HepG2 (cell line): ENCODE measurements at regions not wholly inside any gene's neighbourhood (a gene's known extent, or its start where the extent isn't known, plus 50 kb on each side); places are given as distances from the start of the nearest gene placed in this dataset.

ENCODE experiments used
- ATAC-seq: fragments of 200-7000 bp; cut with Tn5 transposase; 3 replicates; pipeline ENCODE4 v1.9.1; 2020; ENCODE audit warnings: mild to moderate bottlenecking, moderate library complexity
- BruUV-seq: library from RNA; stranded (reverse); fragments of 400-500 nt; replicated peaks from 2 replicates; lab custom pipeline; 2021; lab: Mats Ljungman, UMichigan
- CTCF ChIA-PET: fragments of 300-600 bp; formaldehyde crosslinking; extraction: SDS; loops from one replicate; lab custom pipeline; 2021; ENCODE audit warnings: low total read pairs, inconsistent platforms, low intra/inter-chr PET ratio; lab: Yijun Ruan, JAX
- POLR2A ChIA-PET: fragments of 350-600 bp; sonication (Branson Sonifier 250); formaldehyde crosslinking; loops from one replicate; lab custom pipeline; 2020; ENCODE audit warnings: antibody characterized with exemption, inconsistent platforms; lab: Yijun Ruan, JAX
- DNase-seq: peaks from one replicate; pipeline ENCODE4 v3.0.0-alpha.2; 2015; ENCODE audit warnings: low spot score
- FAIRE-seq: peaks from 3 replicates; lab custom pipeline; 2011; peaks lifted over from hg19 to GRCh38; lab: Jason Lieb, UNC
- H2AFZ ChIP-seq: one replicate; pipeline ENCODE4 v1.6.1; 2011; ENCODE audit warnings: low read length, inconsistent platforms
- H3K27ac ChIP-seq: fragments of 300-600 bp; 3 replicates; pipeline ENCODE4 v1.8.0; 2011; ENCODE audit warnings: mixed run types, mild to moderate bottlenecking, mixed read lengths, low read length, inconsistent platforms; ENCODE audit not compliant: insufficient read depth; ENCODE audit errors: extremely low read length
- H3K27me3 ChIP-seq, 2 experiments: fragments of 200-600 bp in 1 of 2; 2 replicates in 1 of 2; 3 replicates in 1 of 2; pipeline versions ENCODE4 v1.6.0 to v1.8.0; 2011; ENCODE audit warnings: low read length in 2 of 2, mild to moderate bottlenecking in 2 of 2, moderate library complexity in 2 of 2, inconsistent platforms in 1 of 2; ENCODE audit not compliant: insufficient read depth in 2 of 2, control insufficient read depth in 1 of 2
- H3K36me3 ChIP-seq, 2 experiments: fragments of 200-600 bp in 1 of 2; replicated peaks in 1 of 2; 2 replicates in 1 of 2; 3 replicates in 1 of 2; pipeline versions ENCODE4 v1.5.1 to v1.8.0; 2011; ENCODE audit warnings: low read length in 2 of 2, inconsistent platforms in 1 of 2; ENCODE audit not compliant: insufficient read depth in 2 of 2, control insufficient read depth in 1 of 2
- H3K4me1 ChIP-seq: 2 replicates; pipeline ENCODE4 v1.5.1; 2012; ENCODE audit warnings: low read length, inconsistent platforms; ENCODE audit not compliant: insufficient read depth
- H3K4me2 ChIP-seq: 2 replicates; pipeline ENCODE4 v1.6.0; 2011; ENCODE audit warnings: low read depth, low read length, inconsistent platforms
- H3K4me3 ChIP-seq, 3 experiments: fragments of 200-600 bp in 1 of 3; sonication (generic), shearing (Covaris generic) in 1 of 3; replicated peaks in 1 of 3; 2 replicates each; pipeline ENCODE4 v1.5.1; 2011 to 2016; ENCODE audit warnings: low read length in 3 of 3, inconsistent platforms in 2 of 3, low read depth in 2 of 3, mild to moderate bottlenecking in 2 of 3, control low read depth in 1 of 3, mixed read lengths in 1 of 3; ENCODE audit not compliant: insufficient read depth in 1 of 3
- H3K79me2 ChIP-seq: one replicate; pipeline ENCODE4 v1.6.1; 2011; ENCODE audit warnings: low read length, inconsistent platforms; ENCODE audit not compliant: insufficient read depth
- H3K9ac ChIP-seq: 2 replicates; pipeline ENCODE4 v1.6.0; 2011; ENCODE audit warnings: mild to moderate bottlenecking, low read depth, low read length, inconsistent platforms; ENCODE audit not compliant: insufficient read depth
- H3K9me3 ChIP-seq: 2 replicates; pipeline ENCODE4 v1.5.1; 2012; ENCODE audit warnings: mild to moderate bottlenecking, low read length
- H4K20me1 ChIP-seq: 2 replicates; pipeline ENCODE4 v1.6.0; 2011; ENCODE audit warnings: inconsistent platforms, mild to moderate bottlenecking, low read length, moderate library complexity; ENCODE audit not compliant: insufficient read depth
- CENPX ChIP-seq: sonication (generic); formaldehyde crosslinking; IDR thresholded peaks from 2 replicates; pipeline ENCODE4 v1.9.0; 2021; ENCODE audit warnings: mild to moderate bottlenecking, missing genetic modification reagents, moderate library complexity
- DNMT1 ChIP-seq: sonication (generic); formaldehyde crosslinking; IDR thresholded peaks from 2 replicates; pipeline ENCODE4 v1.5.1; 2020; ENCODE audit warnings: mild to moderate bottlenecking, missing genetic modification reagents
- FLYWCH1 ChIP-seq: sonication (generic); formaldehyde crosslinking; IDR thresholded peaks from 2 replicates; pipeline ENCODE4 v1.8.1; 2023; ENCODE audit warnings: mild to moderate bottlenecking, missing genetic modification reagents
- LCORL ChIP-seq, 2 experiments: fragments of 450-650 bp in 1 of 2; sonication (generic) in 1 of 2; formaldehyde crosslinking in 1 of 2; IDR thresholded peaks; 2 replicates each; pipeline versions ENCODE4 v1.5.0 to v1.6.1; 2017 to 2020; ENCODE audit warnings: antibody characterized with exemption in 1 of 2, missing genetic modification reagents in 1 of 2
- MTA1 ChIP-seq: sonication (generic); formaldehyde crosslinking; IDR thresholded peaks from 2 replicates; pipeline ENCODE4 v1.4.0; 2020; ENCODE audit warnings: missing genetic modification reagents, mild to moderate bottlenecking, borderline replicate concordance
- TFDP2 ChIP-seq: sonication (generic); formaldehyde crosslinking; IDR thresholded peaks from 2 replicates; pipeline ENCODE4 v1.4.0; 2020; ENCODE audit warnings: missing genetic modification reagents
- USF2 ChIP-seq, 2 experiments: sonication (generic) in 1 of 2; formaldehyde crosslinking in 1 of 2; IDR thresholded peaks; 2 replicates each; pipeline versions ENCODE4 v1.5.1 to v1.6.1; 2011 to 2020; ENCODE audit warnings: borderline replicate concordance in 1 of 2, low read depth in 1 of 2, low read length in 1 of 2, mild to moderate bottlenecking in 1 of 2, missing genetic modification reagents in 1 of 2, moderate library complexity in 1 of 2
- ZNF205 ChIP-seq: IDR thresholded peaks from 2 replicates; pipeline ENCODE4 v1.6.1; 2018; ENCODE audit warnings: missing biosample characterization, missing genetic modification reagents
- ZNF331 ChIP-seq: sonication (generic); formaldehyde crosslinking; IDR thresholded peaks from 2 replicates; pipeline ENCODE4 v1.4.0; 2020; ENCODE audit warnings: missing genetic modification reagents
- ZNF496 ChIP-seq: sonication (generic); formaldehyde crosslinking; IDR thresholded peaks from 2 replicates; pipeline ENCODE4 v1.8.1; 2023; ENCODE audit warnings: mild to moderate bottlenecking, moderate library complexity, missing genetic modification reagents; ENCODE audit not compliant: insufficient replicate concordance
- ZNF746 ChIP-seq: sonication (generic); formaldehyde crosslinking; IDR thresholded peaks from 2 replicates; pipeline ENCODE4 v1.8.0; 2022; ENCODE audit warnings: mild to moderate bottlenecking, missing genetic modification reagents
- WGBS: methylation state at CpG from one replicate; pipeline ENCODE4 v1.1.6; 2017; ENCODE audit warnings: low lambda C conversion rate; 5-methylcytosine and 5-hydroxymethylcytosine counted together
- in situ Hi-C: cut with HindIII; loops from 2 replicates; pipeline ENCODE4 v1.10.0; 2017; ENCODE audit warnings: low pct_unique_long_range_greater_than_20kb; ENCODE audit not compliant: extremely low pct_ligation_motif_present
- intact Hi-C: fragments of 100-400 bp; cut with micrococcal nuclease; formaldehyde crosslinking; loops from one replicate; pipeline ENCODE4 v1.10.0; 2022; ENCODE audit not compliant: unreplicated experiment

- FAIRE-seq, result no peak
- Histone ChIP-seq H3K4me3 (no peak overlapping the region), H3K36me3 (no peaks in the 10 kb centered on the region), H2AFZ (no peak overlapping the region), H3K4me1 (no peaks in the 10 kb centered on the region), H3K4me2 (no peak overlapping the region), H3K27me3 (peaks cover 3 to 14% of the 10 kb centered on the region in 2 experiments; a peak in 3 of 5 replicates), H3K9me3 (no peaks in the 10 kb centered on the region), H4K20me1 (no peaks in the 10 kb centered on the region), H3K79me2 (no peaks in the 10 kb centered on the region), H3K27ac (no peak overlapping the region), H3K9ac (no peak overlapping the region)
- WGBS, result 9% methylated on average over 2 of the region's 2 CpGs
- in situ Hi-C loops, result no loop called here
- BruUV-seq, result no TSS peak
- ChIA-PET POLR2A (no interaction called here), CTCF (no interaction called here)
- DNase-seq, result no peak
- TF ChIP-seq TFDP2 (no peak), ZNF496 (no peak), ZNF331 (CRISPR knock-in tag) (no peak), ZNF205 (no peak), ZNF746 (CRISPR knock-in tag) (no peak), USF2 (IDR thresholded peaks at IDR 0.05; ENCODE audit: low read depth, low read length) (no peak), USF2 (CRISPR knock-in tag; IDR thresholded peaks at IDR 0.05; ENCODE audit: borderline replicate concordance) (no peak), LCORL (IDR thresholded peaks at IDR 0.05) (no peak), LCORL (CRISPR knock-in tag; IDR thresholded peaks at IDR 0.05) (no peak), MTA1 (CRISPR knock-in tag) (no peak), CENPX (CRISPR knock-in tag) (no peak), DNMT1 (CRISPR knock-in tag) (no peak), FLYWCH1 (CRISPR knock-in tag) (no peak)
- no peak for ATAC-seq
- intact Hi-C loops, result no loop called here
Observed at GRCh38 chr6:154561750-154562149, 51.3 kb upstream of the CNKSR3 start.
